OCI-LY3 (cell line): ENCODE measurements at regions not wholly inside any gene's neighbourhood (a gene's known extent, or its start where the extent isn't known, plus 50 kb on each side); places are given as distances from the start of the nearest gene placed in this dataset.

Experiments used
- CTCF ChIP-seq: fragments of 200-600, 300-600 bp; sonication (generic); IDR thresholded peaks from 2 replicates; pipeline ENCODE4 v1.5.1; 2014; ENCODE audit warnings: antibody characterized with exemption, low read length, low read depth
- EZH2phosphoT487 ChIP-seq: fragments of 200-600 bp; shearing (Covaris generic); IDR thresholded peaks from 2 replicates; pipeline ENCODE4 v1.6.1; 2018; ENCODE audit warnings: antibody characterized with exemption, mixed run types, low read depth

DNA sequence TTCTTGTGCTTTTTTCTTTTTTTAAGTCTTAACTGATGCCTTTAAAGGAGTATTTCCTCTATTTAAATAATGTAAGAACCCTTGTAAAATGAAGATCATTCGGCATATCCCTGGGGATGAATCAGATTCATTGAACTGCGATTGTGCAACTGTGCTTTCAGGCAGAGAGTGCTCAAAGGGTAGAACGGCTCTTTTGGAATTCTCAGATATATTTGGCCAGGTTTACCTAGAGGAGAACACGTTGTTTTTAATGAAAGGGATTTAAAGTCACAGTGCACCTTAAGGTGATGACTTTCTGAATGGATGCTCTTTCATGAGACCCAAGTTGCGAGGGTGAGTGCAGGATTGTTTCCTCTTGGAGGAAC lies 51.6 kb upstream of the ELOVL6 start:
- no peak for TF ChIP-seq CTCF
- no peak for TF ChIP-seq EZH2phosphoT487
